Gastrocnemius medialis (tissue), 4 donors: ENCODE measurements at regions not wholly inside any gene's neighbourhood (a gene's known extent, or its start where the extent isn't known, plus 50 kb on each side); places are given as distances from the start of the nearest gene placed in this dataset.

ENCODE experiments used
- ATAC-seq, 2 donors: fragments of 150-250 bp; one replicate each; pipeline ENCODE4 v1.9.1; 2016
- DNase-seq, 2 donors: peaks; one replicate each; pipeline ENCODE4 v3.0.0-alpha.2; 2019
- H3K27ac ChIP-seq, 4 donors: fragments of 200-600 bp; sonication (generic); 1 replicate in 1 of 4; 2 replicates in 3 of 4; pipeline ENCODE4 v1.5.1; 2016 to 2018; ENCODE audit warnings: mild to moderate bottlenecking in 2 of 4, moderate library complexity in 1 of 4
- H3K27me3 ChIP-seq, 3 donors: fragments of 200-600 bp; sonication (generic) in 2 of 3; 1 replicate in 1 of 3; 2 replicates in 2 of 3; pipeline versions ENCODE4 v1.5.1 to v1.6.0; 2016 to 2019; ENCODE audit warnings: mild to moderate bottlenecking in 1 of 3, moderate library complexity in 1 of 3
- H3K36me3 ChIP-seq, 2 donors: fragments of 200-600 bp; sonication (generic) in 1 of 2; one replicate each; pipeline ENCODE4 v1.5.1; 2017 to 2018
- H3K4me1 ChIP-seq, 2 donors: fragments of 200-600 bp; sonication (generic) in 1 of 2; one replicate each; pipeline ENCODE4 v1.5.1; 2016 to 2017; ENCODE audit warnings: mild to moderate bottlenecking in 2 of 2
- H3K4me3 ChIP-seq, 4 donors: fragments of 200-600 bp; sonication (generic) in 3 of 4; 1 replicate in 1 of 4; 2 replicates in 3 of 4; pipeline ENCODE4 v1.5.1; 2016 to 2019; ENCODE audit warnings: mild to moderate bottlenecking in 2 of 4
- H3K9me3 ChIP-seq, 3 donors: fragments of 200-600 bp; sonication (generic) in 2 of 3; 1 replicate in 1 of 3; 2 replicates in 2 of 3; pipeline ENCODE4 v1.5.1; 2016 to 2019
- CTCF ChIP-seq, 5 experiments: fragments of 450-650 bp in 3 of 5; fragments of 200-600 bp in 2 of 5; sonication (generic) in 2 of 5; IDR thresholded peaks in 4 of 5; conservative IDR thresholded peaks in 1 of 5; 1 replicate in 4 of 5; 2 replicates in 1 of 5; pipeline ENCODE4 v1.5.1; 2016 to 2019; ENCODE audit warnings: antibody characterized with exemption in 5 of 5, mild to moderate bottlenecking in 3 of 5, moderate library complexity in 3 of 5
- POLR2A ChIP-seq, 2 donors: fragments of 450-650 bp; IDR thresholded peaks; one replicate each; pipeline ENCODE4 v1.6.1; 2017; ENCODE audit warnings: antibody characterized with exemption in 2 of 2, mild to moderate bottlenecking in 2 of 2, moderate library complexity in 2 of 2
- in situ Hi-C, 4 donors: fragments of 200-750 bp; cut with MboI; loops; one replicate each; pipeline versions ENCODE4 v1.15.0 to v1.8.0; 2017; ENCODE audit warnings: low sequenced_read_pairs in 4 of 4
- intact Hi-C: fragments of 100-400 bp; cut with DNase I; formaldehyde crosslinking; loops from one replicate; pipeline ENCODE4 v1.15.1; 2023; ENCODE audit warnings: low total_unique reads

DNA sequence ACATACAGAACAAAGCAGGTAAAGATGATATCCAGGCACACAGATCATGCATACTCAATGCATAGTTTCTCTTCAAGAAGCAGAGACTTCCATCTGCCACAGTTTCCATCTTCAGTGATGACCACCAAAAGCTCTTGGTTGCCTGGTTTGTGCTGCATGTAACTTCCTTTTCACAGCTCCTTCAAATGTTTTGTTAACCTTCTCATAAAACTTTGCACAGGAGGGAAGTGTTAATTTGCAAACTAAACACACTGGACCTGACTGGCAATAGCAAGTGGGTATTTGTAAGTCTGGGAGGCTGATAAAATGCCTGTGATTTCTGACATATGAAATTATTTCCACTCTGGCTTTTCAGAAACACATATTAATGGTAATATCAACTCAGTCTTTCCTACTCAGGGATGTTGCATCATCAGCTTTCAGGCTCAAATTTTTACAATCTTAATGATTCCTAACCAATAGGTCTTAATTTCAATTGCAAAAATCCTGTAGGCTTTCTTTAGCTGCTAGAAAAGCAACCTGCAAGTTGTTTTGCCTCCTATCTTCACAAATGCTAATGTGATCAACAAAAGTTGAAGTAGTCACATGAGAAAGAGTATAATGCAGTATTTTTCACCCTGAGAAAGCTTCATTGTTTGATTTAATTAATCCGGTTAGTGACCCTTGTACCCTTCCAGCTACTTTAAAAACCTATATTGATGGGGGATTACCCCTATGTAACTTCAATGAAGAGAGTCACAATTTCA, 575.6 kb downstream of the DIAPH3 start:
- H3K4me1 ChIP-seq, result no peaks in the 10 kb centered on the region
- H3K27me3 ChIP-seq, result no peaks in the 10 kb centered on the region
- no peaks in the 10 kb centered on the region for H3K36me3 ChIP-seq
- intact Hi-C loops, result no loop called here
- no peak overlapping the region for H3K4me3 ChIP-seq
- no peak for TF ChIP-seq POLR2A (IDR thresholded peaks at IDR 0.05)
- no peak for TF ChIP-seq CTCF (IDR thresholded peaks at IDR 0.05 in 4 of 5, conservative IDR thresholded peaks at IDR 0.05 in 1 of 5)
- in situ Hi-C loops, result no loop called here
- DNase-seq (no peak), ATAC-seq (no peak)
- no peaks in the 10 kb centered on the region for H3K9me3 ChIP-seq
- H3K27ac ChIP-seq, result no peak overlapping the region

DNA sequence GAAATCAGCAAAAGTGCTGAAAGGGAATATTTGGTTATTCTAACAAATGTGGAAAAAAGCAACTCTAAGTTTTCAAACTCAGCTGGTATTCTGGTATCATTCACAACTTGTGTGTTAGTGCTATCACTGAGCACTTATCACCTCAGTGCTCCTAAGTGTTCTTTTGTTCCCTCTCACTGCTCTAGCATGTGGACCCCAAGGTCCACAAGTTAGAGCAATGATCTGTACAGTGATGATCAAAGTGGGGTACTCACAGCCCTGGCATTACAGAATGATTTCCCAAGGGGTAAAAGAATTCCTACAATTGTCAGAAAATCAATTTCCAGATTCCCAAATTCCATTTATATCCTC, 575.0 kb downstream of the DIAPH3 start:
- in situ Hi-C loops (no loop called here), intact Hi-C loops (no loop called here)
- DNase-seq (no peak), ATAC-seq (no peak)
- Histone ChIP-seq H3K4me1 (no peaks in the 10 kb centered on the region), H3K4me3 (no peak overlapping the region), H3K9me3 (no peaks in the 10 kb centered on the region), H3K27me3 (no peaks in the 10 kb centered on the region), H3K36me3 (no peaks in the 10 kb centered on the region), H3K27ac (no peak overlapping the region)
- TF ChIP-seq POLR2A (IDR thresholded peaks at IDR 0.05) (no peak), CTCF (IDR thresholded peaks at IDR 0.05 in 4 of 5, conservative IDR thresholded peaks at IDR 0.05 in 1 of 5) (no peak)

DNA sequence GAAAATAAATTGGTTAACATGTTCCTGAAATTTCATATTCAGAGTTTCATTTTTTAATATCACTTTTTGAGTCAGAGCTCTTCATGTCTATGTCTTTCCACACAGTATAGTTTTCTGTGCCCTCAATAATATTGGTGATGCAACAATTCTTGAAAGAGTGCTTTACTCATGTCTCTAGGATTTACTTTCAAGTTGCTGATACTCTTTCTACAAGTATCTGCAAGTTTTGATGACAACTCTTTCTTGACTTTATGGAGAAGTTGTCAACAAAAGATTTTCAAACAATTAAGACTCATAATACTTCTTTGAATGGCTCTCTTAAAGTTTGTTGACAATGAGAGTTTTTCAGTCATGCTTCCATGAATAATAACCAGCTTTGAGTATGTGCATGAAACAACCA, 561.7 kb downstream of the DIAPH3 start:
- intact Hi-C loops (no loop called here), in situ Hi-C loops (no loop called here)
- no peak for ATAC-seq
- no peak for DNase-seq
- no peak for TF ChIP-seq CTCF (IDR thresholded peaks at IDR 0.05 in 4 of 5, conservative IDR thresholded peaks at IDR 0.05 in 1 of 5)
- TF ChIP-seq POLR2A (IDR thresholded peaks at IDR 0.05), result no peak
- Histone ChIP-seq H3K36me3 (no peaks in the 10 kb centered on the region), H3K27ac (no peak overlapping the region), H3K9me3 (peaks cover 0 to 5% (median 0%) of the 10 kb centered on the region in 3 donors), H3K27me3 (no peaks in the 10 kb centered on the region), H3K4me1 (no peaks in the 10 kb centered on the region), H3K4me3 (no peak overlapping the region)

GRCh38 chr13:59603646-59604045, 560.1 kb downstream of the DIAPH3 start:
- H3K36me3 ChIP-seq, result no peaks in the 10 kb centered on the region
- no peaks in the 10 kb centered on the region for H3K4me1 ChIP-seq
- in situ Hi-C loops, result no loop called here
- intact Hi-C loops, result no loop called here
- peaks cover 0 to 5% (median 0%) of the 10 kb centered on the region in 3 donors for H3K9me3 ChIP-seq
- no peak overlapping the region for H3K27ac ChIP-seq
- no peak overlapping the region for H3K4me3 ChIP-seq
- no peak for DNase-seq
- TF ChIP-seq POLR2A (IDR thresholded peaks at IDR 0.05) (no peak), CTCF (IDR thresholded peaks at IDR 0.05 in 4 of 5, conservative IDR thresholded peaks at IDR 0.05 in 1 of 5) (no peak)
- ATAC-seq, result no peak
- no peaks in the 10 kb centered on the region for H3K27me3 ChIP-seq

DNA sequence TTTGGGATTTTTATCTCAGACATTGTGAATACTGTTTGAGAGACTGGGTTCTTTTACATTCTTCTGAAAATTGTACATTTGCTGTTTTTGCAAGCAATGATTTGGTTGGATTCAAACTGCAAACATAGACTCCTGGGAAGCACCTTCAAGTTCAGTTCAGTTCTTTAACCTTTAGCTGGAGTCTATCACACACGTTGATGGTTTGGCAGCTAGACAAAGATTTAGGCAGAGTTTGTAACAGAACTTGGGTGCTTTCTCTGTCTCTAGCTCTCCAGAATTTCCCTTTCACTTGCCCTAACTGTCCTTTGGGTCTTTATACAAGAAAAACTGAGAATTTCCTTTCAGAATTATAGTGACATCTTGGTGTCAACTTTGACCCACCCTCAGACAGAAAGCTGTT, 556.6 kb downstream of the DIAPH3 start:
- intact Hi-C loops (no loop called here), in situ Hi-C loops (no loop called here)
- no peaks in the 10 kb centered on the region for H3K4me1 ChIP-seq
- DNase-seq (no peak), ATAC-seq (no peak)
- H3K27ac ChIP-seq, result no peak overlapping the region
- no peaks in the 10 kb centered on the region for H3K36me3 ChIP-seq
- no peak for TF ChIP-seq CTCF (IDR thresholded peaks at IDR 0.05 in 4 of 5, conservative IDR thresholded peaks at IDR 0.05 in 1 of 5)
- no peak for TF ChIP-seq POLR2A (IDR thresholded peaks at IDR 0.05)
- H3K27me3 ChIP-seq, result no peaks in the 10 kb centered on the region
- no peaks in the 10 kb centered on the region for H3K9me3 ChIP-seq
- no peak overlapping the region for H3K4me3 ChIP-seq
